ENCODE measurements at regions not wholly inside any gene's neighbourhood (a gene's known extent, or its start where the extent isn't known, plus 50 kb on each side); places are given as distances from the start of the nearest gene placed in this dataset.

DNA sequence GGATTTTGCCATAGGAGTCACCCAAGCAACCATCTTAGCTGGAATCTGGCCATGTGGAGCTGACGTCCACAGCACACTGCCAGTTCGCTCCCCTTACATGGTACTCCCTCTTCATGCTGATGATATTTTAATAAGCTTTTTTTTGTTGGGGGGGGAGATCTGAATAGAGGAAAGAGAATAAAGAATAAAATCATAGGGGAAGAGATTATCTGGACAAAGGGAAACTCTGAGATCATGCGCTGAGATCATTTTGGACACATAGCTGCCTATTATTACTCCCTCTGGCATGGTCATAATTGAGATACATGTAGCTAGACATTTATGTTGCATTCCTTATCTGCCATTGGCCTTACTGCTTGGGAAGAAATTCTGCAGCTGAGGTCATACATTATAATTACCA lies 282.7 kb downstream of the HTR7 start:
- Histone ChIP-seq H3K36me3 (ENCODE audit: control insufficient read depth, insufficient read depth, low read length) (no peaks in the 10 kb centered on the region), H3K9me3 (ENCODE audit: control insufficient read depth, low read length) (no peaks in the 10 kb centered on the region), H3K27ac (ENCODE audit: insufficient read depth, low read length, poor library complexity, severe bottlenecking) (no peak overlapping the region), H3K27me3 (replicated peaks; ENCODE audit: control insufficient read depth, insufficient read depth, low read length, poor library complexity, severe bottlenecking) (no peaks in the 10 kb centered on the region), H3K4me1 (ENCODE audit: control insufficient read depth, insufficient read depth, low read length, poor library complexity, severe bottlenecking) (no peaks in the 10 kb centered on the region), H3K4me3 (ENCODE audit: insufficient read depth, low read depth, low read length, poor library complexity, severe bottlenecking) (no peak overlapping the region)
- no peak for DNase-seq

DNA sequence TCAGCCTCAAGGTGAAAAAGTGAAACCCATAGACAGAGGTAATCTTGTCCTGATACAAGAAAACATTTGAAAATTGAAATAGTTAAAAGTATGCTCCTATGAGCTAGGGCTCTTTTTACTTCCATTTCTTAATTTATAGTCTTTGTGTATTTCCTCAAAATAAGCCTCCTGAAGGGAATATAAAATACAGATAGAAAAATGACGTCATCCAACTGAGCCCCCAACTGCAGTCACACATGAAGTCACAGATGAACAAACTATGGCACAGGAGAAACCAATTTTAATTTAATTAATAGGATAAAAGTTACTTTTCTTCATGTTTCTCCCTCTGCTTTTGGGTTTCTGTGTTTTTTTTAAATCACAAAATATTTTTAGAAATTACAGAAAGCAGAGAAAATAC lies 280.3 kb downstream of the HTR7 start:
- Histone ChIP-seq H3K4me3 (ENCODE audit: insufficient read depth, low read depth, low read length, poor library complexity, severe bottlenecking) (no peak overlapping the region), H3K27ac (ENCODE audit: insufficient read depth, low read length, poor library complexity, severe bottlenecking) (no peak overlapping the region), H3K36me3 (ENCODE audit: control insufficient read depth, insufficient read depth, low read length) (no peaks in the 10 kb centered on the region), H3K27me3 (replicated peaks; ENCODE audit: control insufficient read depth, insufficient read depth, low read length, poor library complexity, severe bottlenecking) (no peaks in the 10 kb centered on the region), H3K4me1 (ENCODE audit: control insufficient read depth, insufficient read depth, low read length, poor library complexity, severe bottlenecking) (no peaks in the 10 kb centered on the region), H3K9me3 (ENCODE audit: control insufficient read depth, low read length) (no peaks in the 10 kb centered on the region)
- DNase-seq: no peak

DNA sequence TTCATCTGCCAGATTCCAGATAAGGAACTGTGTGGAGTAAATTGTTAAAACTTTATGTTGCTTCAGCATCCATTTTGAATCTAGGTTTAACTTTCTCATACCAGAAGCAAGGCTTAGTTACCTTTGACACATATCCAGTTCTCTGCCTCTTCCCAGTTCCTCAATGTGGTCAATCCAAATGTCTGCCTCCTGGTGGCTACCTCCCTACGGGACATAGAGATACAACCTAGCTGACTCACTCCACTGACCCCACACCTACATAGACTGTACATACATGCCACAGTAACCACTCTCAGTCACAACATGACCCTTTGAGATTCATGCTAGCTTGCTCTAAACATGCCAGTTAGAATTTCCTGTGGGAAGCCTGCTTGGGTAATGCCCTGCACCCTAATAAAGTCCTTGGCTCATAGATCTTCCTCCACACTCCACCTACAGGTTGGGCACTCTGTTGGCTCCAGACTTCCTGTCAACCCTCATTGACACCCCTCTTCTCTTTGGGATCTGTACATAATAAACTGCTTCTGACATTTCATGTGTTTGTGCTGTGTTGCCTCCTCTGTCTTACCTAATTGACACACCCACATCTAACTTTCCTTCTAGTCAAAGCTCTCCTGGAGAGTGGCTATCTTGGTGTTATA lies 278.1 kb downstream of the HTR7 start:
- Histone ChIP-seq H3K27me3 (replicated peaks; ENCODE audit: control insufficient read depth, insufficient read depth, low read length, poor library complexity, severe bottlenecking) (no peaks in the 10 kb centered on the region), H3K27ac (ENCODE audit: insufficient read depth, low read length, poor library complexity, severe bottlenecking) (no peak overlapping the region), H3K9me3 (ENCODE audit: control insufficient read depth, low read length) (no peaks in the 10 kb centered on the region), H3K36me3 (ENCODE audit: control insufficient read depth, insufficient read depth, low read length) (no peaks in the 10 kb centered on the region), H3K4me3 (ENCODE audit: insufficient read depth, low read depth, low read length, poor library complexity, severe bottlenecking) (no peak overlapping the region), H3K4me1 (ENCODE audit: control insufficient read depth, insufficient read depth, low read length, poor library complexity, severe bottlenecking) (no peaks in the 10 kb centered on the region)
- no peak for DNase-seq

DNA sequence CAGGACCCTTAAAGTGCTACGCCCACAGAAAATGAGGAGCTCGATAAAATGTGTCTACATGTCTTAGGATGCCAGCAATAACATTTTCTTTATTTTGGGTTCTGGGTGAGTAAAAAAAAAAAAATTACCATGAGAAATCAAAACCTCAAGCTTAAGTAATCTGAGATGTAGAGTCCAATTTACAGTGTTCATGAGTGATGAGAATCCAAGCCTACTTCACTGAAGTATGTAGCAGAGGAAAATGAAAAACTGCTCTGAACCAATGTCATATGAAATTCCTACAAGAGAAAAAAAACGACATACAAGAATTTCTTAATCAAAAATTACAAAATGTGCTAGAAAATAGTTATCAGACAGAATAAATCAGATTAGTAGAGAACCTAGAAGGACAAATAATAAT lies 274.4 kb downstream of the HTR7 start:
- Histone ChIP-seq H3K4me3 (ENCODE audit: insufficient read depth, low read depth, low read length, poor library complexity, severe bottlenecking) (no peak overlapping the region), H3K27ac (ENCODE audit: insufficient read depth, low read length, poor library complexity, severe bottlenecking) (no peak overlapping the region), H3K36me3 (ENCODE audit: control insufficient read depth, insufficient read depth, low read length) (no peaks in the 10 kb centered on the region), H3K9me3 (ENCODE audit: control insufficient read depth, low read length) (no peaks in the 10 kb centered on the region), H3K27me3 (replicated peaks; ENCODE audit: control insufficient read depth, insufficient read depth, low read length, poor library complexity, severe bottlenecking) (no peaks in the 10 kb centered on the region), H3K4me1 (ENCODE audit: control insufficient read depth, insufficient read depth, low read length, poor library complexity, severe bottlenecking) (no peaks in the 10 kb centered on the region)
- DNase-seq: no peak

DNA sequence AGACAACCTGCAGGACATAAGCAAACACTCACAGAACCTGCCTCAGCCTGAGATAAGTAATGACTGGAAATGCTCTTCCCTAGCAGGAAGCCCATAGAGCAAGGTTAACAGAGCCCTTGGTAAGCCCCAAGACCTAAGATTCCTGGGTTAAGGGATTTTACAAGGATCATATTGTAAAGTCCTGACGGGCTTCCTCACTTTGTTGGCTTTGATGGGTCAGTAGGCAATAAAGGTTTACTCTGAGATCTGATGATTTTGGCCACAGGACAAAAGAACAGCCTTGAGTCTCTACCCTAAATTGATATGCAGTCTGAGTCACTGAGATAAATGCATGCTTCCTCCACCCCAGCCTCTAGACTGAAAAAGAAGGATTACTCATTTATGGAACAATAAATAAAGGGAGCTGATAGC lies 270.8 kb downstream of the HTR7 start:
- Histone ChIP-seq H3K4me1 (ENCODE audit: control insufficient read depth, insufficient read depth, low read length, poor library complexity, severe bottlenecking) (no peaks in the 10 kb centered on the region), H3K27me3 (replicated peaks; ENCODE audit: control insufficient read depth, insufficient read depth, low read length, poor library complexity, severe bottlenecking) (no peaks in the 10 kb centered on the region), H3K4me3 (ENCODE audit: insufficient read depth, low read depth, low read length, poor library complexity, severe bottlenecking) (no peak overlapping the region), H3K36me3 (ENCODE audit: control insufficient read depth, insufficient read depth, low read length) (no peaks in the 10 kb centered on the region), H3K9me3 (ENCODE audit: control insufficient read depth, low read length) (no peaks in the 10 kb centered on the region), H3K27ac (ENCODE audit: insufficient read depth, low read length, poor library complexity, severe bottlenecking) (no peak overlapping the region)
- DNase-seq: no peak

DNA sequence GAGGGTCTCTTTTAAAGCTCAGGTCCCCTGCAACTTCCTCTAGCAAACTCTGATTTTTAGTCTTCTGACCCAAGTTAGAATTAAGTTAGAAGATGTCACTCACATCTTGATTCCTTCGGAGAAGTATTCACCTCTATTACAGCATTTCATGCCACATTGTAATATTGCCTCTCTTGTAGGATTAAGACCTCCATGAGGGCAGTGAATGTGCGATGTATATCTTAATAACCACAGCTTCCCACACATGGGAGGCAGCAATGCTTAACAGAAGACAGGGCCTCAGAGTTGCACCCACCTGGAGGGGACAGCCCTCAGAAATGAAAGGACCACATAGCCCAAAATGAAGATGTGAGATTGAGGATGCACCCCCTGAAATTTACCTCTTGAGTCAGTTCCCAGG lies 270.3 kb downstream of the HTR7 start:
- no peak overlapping the region for H3K27ac ChIP-seq (ENCODE audit: insufficient read depth, low read length, poor library complexity, severe bottlenecking)
- no peaks in the 10 kb centered on the region for H3K4me1 ChIP-seq (ENCODE audit: control insufficient read depth, insufficient read depth, low read length, poor library complexity, severe bottlenecking)
- no peaks in the 10 kb centered on the region for H3K27me3 ChIP-seq (replicated peaks; ENCODE audit: control insufficient read depth, insufficient read depth, low read length, poor library complexity, severe bottlenecking)
- no peak overlapping the region for H3K4me3 ChIP-seq (ENCODE audit: insufficient read depth, low read depth, low read length, poor library complexity, severe bottlenecking)
- H3K9me3 ChIP-seq (ENCODE audit: control insufficient read depth, low read length): no peaks in the 10 kb centered on the region
- DNase-seq: no peak
- H3K36me3 ChIP-seq (ENCODE audit: control insufficient read depth, insufficient read depth, low read length): no peaks in the 10 kb centered on the region

DNA sequence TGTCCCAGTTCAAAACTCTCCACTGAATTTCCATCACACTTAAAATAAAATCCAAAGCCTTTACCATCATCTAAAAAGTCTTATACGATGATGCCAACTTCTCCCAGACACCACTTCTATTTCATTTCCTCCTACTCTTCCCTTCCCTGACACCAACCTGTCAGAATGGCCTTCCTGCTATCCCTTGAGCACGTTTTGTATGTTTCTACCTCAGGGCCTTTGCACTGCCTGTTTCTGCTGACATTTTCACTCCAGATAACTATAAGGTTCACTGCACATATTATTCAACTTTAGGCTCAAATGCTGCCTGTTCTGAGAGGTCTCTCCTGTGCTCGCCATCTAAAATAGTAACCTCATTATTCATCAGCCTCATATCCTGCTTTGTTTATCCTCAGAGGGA lies 269.6 kb downstream of the HTR7 start:
- Histone ChIP-seq H3K36me3 (ENCODE audit: control insufficient read depth, insufficient read depth, low read length) (no peaks in the 10 kb centered on the region), H3K27ac (ENCODE audit: insufficient read depth, low read length, poor library complexity, severe bottlenecking) (no peak overlapping the region), H3K4me1 (ENCODE audit: control insufficient read depth, insufficient read depth, low read length, poor library complexity, severe bottlenecking) (no peaks in the 10 kb centered on the region), H3K4me3 (ENCODE audit: insufficient read depth, low read depth, low read length, poor library complexity, severe bottlenecking) (no peak overlapping the region), H3K9me3 (ENCODE audit: control insufficient read depth, low read length) (no peaks in the 10 kb centered on the region), H3K27me3 (replicated peaks; ENCODE audit: control insufficient read depth, insufficient read depth, low read length, poor library complexity, severe bottlenecking) (no peaks in the 10 kb centered on the region)
- no peak for DNase-seq

DNA sequence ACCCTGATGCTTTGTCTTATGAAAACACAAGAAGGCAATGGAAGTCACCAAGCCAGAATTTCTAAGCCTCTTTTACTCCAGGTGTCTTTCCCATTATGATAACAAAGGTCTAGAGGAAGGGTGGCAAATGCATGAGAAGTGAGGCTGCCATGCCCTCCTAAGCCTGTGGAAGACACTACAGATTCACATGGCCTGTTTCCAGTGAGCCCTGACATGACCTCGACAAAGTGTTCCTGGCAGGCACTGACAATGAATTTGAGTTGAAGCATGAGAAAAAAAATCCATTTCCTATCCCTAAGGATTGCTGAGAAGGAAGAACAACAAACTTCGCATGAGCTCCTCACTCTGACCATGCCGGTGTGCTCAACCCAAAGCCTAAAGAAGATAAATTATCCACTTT lies 268.0 kb downstream of the HTR7 start:
- Histone ChIP-seq H3K4me3 (ENCODE audit: insufficient read depth, low read depth, low read length, poor library complexity, severe bottlenecking) (no peak overlapping the region), H3K27ac (ENCODE audit: insufficient read depth, low read length, poor library complexity, severe bottlenecking) (no peak overlapping the region), H3K36me3 (ENCODE audit: control insufficient read depth, insufficient read depth, low read length) (no peaks in the 10 kb centered on the region), H3K9me3 (ENCODE audit: control insufficient read depth, low read length) (no peaks in the 10 kb centered on the region), H3K4me1 (ENCODE audit: control insufficient read depth, insufficient read depth, low read length, poor library complexity, severe bottlenecking) (no peaks in the 10 kb centered on the region), H3K27me3 (replicated peaks; ENCODE audit: control insufficient read depth, insufficient read depth, low read length, poor library complexity, severe bottlenecking) (no peaks in the 10 kb centered on the region)
- no peak for DNase-seq

DNA sequence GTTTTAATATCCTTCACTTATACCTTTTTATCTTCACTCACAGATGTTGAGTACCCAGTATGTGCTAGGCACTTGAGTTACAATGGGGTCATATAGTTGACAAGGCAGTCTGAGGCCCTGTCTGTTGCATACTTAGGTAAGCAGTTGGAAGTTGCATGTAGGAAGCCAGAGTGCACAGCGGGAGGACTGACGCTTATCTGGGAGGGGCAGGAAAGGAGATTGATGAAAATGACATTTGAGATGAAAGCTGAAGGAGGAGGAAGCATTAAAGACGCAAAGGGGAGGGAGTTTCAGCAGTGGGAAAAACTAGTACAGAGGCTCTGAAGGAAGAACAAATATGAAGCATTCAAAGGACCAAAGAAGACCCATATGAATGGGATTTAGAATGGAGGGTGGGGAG lies 266.2 kb downstream of the HTR7 start:
- Histone ChIP-seq H3K4me1 (ENCODE audit: control insufficient read depth, insufficient read depth, low read length, poor library complexity, severe bottlenecking) (no peaks in the 10 kb centered on the region), H3K4me3 (ENCODE audit: insufficient read depth, low read depth, low read length, poor library complexity, severe bottlenecking) (no peak overlapping the region)

DNA sequence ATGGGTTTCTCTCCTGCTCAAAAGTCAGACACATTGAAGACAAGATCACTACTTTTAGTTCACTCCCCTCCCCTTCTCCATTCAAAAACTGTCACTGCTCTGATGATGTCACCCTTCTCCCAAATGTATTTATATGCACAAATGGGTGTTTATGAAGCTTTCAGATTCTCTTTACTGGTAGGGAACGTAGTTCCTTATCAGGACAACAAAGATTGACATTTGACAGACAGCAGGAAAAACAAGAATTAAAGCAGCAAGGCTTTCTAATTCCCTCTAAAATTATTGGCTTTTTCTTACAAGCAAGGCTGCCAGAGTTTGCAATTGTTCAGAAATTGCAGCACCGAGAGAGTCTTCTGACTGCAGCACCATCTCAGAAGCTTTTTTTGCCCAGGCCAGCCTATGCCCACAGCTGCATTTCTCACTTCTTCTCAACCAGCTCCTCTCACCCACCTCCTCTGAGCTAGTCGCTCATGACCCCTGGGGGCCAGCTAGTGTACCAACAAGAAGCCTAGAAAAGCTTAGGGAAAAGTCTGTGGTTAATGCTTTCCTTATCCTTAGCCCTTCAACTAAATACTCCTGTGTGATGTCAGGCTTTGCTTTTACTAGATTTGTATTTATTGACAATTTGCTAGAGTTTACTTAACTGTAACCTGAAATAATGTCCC lies 265.1 kb downstream of the HTR7 start:
- H3K36me3 ChIP-seq (ENCODE audit: control insufficient read depth, insufficient read depth, low read length): no peaks in the 10 kb centered on the region
- no peak overlapping the region for H3K4me3 ChIP-seq (ENCODE audit: insufficient read depth, low read depth, low read length, poor library complexity, severe bottlenecking)
- DNase-seq: no peak
- no peaks in the 10 kb centered on the region for H3K9me3 ChIP-seq (ENCODE audit: control insufficient read depth, low read length)
- no peaks in the 10 kb centered on the region for H3K4me1 ChIP-seq (ENCODE audit: control insufficient read depth, insufficient read depth, low read length, poor library complexity, severe bottlenecking)
- no peak overlapping the region for H3K27ac ChIP-seq (ENCODE audit: insufficient read depth, low read length, poor library complexity, severe bottlenecking)
- no peaks in the 10 kb centered on the region for H3K27me3 ChIP-seq (replicated peaks; ENCODE audit: control insufficient read depth, insufficient read depth, low read length, poor library complexity, severe bottlenecking)

More for the DNA sequence above, 266.2 kb downstream of the HTR7 start:
- H3K9me3 ChIP-seq (ENCODE audit: control insufficient read depth, low read length): no peaks in the 10 kb centered on the region
- no peak overlapping the region for H3K27ac ChIP-seq (ENCODE audit: insufficient read depth, low read length, poor library complexity, severe bottlenecking)
- no peaks in the 10 kb centered on the region for H3K27me3 ChIP-seq (replicated peaks; ENCODE audit: control insufficient read depth, insufficient read depth, low read length, poor library complexity, severe bottlenecking)
- DNase-seq: no peak
- no peaks in the 10 kb centered on the region for H3K36me3 ChIP-seq (ENCODE audit: control insufficient read depth, insufficient read depth, low read length)

Measured in effector memory CD4-positive, alpha-beta T cell (primary cell).